Smooth muscle cell (in vitro differentiated cells): ENCODE measurements at regions not wholly inside any gene's neighbourhood (a gene's known extent, or its start where the extent isn't known, plus 50 kb on each side); places are given as distances from the start of the nearest gene placed in this dataset.

ENCODE experiments used
- DNase-seq: peaks from one replicate; lab custom pipeline; 2025; ENCODE audit not compliant: unreplicated experiment; lab: John Stamatoyannopoulos, UW
- H2AFZ ChIP-seq: fragments of 200-600 bp; sonication (generic); 2 replicates; pipeline ENCODE4 v1.6.0; 2016; ENCODE audit warnings: antibody characterized with exemption, low read depth, mild to moderate bottlenecking
- H3F3A ChIP-seq: fragments of 200-600 bp; sonication (generic); 2 replicates; pipeline ENCODE4 v1.6.0; 2017; ENCODE audit warnings: antibody characterized with exemption, low read depth
- H3K27ac ChIP-seq: fragments of 200-600 bp; sonication (generic); 2 replicates; pipeline ENCODE4 v1.5.1; 2016; ENCODE audit warnings: low read depth, mild to moderate bottlenecking
- H3K27me3 ChIP-seq: fragments of 200-600 bp; sonication (generic); 2 replicates; pipeline ENCODE4 v1.6.1; 2016; ENCODE audit warnings: low read depth, mild to moderate bottlenecking
- H3K36me3 ChIP-seq: fragments of 200-600 bp; sonication (generic); 2 replicates; pipeline ENCODE4 v1.5.1; 2016; ENCODE audit warnings: low read depth
- H3K4me1 ChIP-seq: fragments of 200-600 bp; sonication (generic); 2 replicates; pipeline ENCODE4 v1.5.1; 2016; ENCODE audit warnings: low read depth
- H3K4me2 ChIP-seq: fragments of 200-600 bp; sonication (generic); 2 replicates; pipeline ENCODE4 v1.6.0; 2016; ENCODE audit warnings: mild to moderate bottlenecking
- H3K4me3 ChIP-seq: fragments of 200-600 bp; sonication (generic); 2 replicates; pipeline ENCODE4 v1.5.1; 2016; ENCODE audit warnings: mild to moderate bottlenecking
- H3K79me2 ChIP-seq: fragments of 200-600 bp; sonication (generic); 2 replicates; pipeline ENCODE4 v1.6.0; 2016; ENCODE audit warnings: low read depth, mild to moderate bottlenecking
- H3K9ac ChIP-seq: fragments of 200-600 bp; sonication (generic); 2 replicates; pipeline ENCODE4 v1.6.0; 2016; ENCODE audit warnings: low read depth
- H3K9me3 ChIP-seq: fragments of 200-600 bp; sonication (generic); replicated peaks from 2 replicates; pipeline ENCODE4 v1.5.1; 2016; ENCODE audit warnings: low read depth
- H4K20me1 ChIP-seq: fragments of 200-600 bp; sonication (generic); 2 replicates; pipeline ENCODE4 v1.6.0; 2016; ENCODE audit warnings: low read depth
- CTCF ChIP-seq: fragments of 200-600 bp; sonication (generic); IDR thresholded peaks from 2 replicates; pipeline ENCODE4 v1.5.1; 2017; ENCODE audit warnings: borderline replicate concordance, mild to moderate bottlenecking, antibody characterized with exemption; ENCODE audit not compliant: insufficient read depth, poor library complexity, severe bottlenecking
- WGBS: methylation state at CpG from one replicate; pipeline ENCODE4 v1.1.7; 2016; ENCODE audit warnings: low lambda C conversion rate; 5-methylcytosine and 5-hydroxymethylcytosine counted together

DNA sequence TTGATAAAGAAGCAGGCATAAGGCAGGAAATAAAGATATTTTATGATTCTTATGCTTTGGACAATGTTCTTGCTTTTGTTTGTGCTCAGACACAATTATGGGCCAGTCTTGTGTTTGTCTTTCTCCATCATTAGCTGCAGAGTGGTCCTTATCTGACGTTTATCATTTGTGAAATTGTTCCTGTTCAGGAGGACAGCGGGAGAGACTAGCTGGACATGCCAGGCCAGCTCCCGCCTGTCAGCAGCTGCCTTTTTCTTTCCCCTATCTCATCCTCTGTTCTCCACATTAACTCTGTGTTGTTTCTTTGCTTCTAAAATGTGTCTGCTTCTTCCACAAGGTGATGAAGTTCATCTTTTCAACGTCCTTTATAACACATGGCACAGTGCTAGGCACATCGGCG is 333.5 kb downstream of the NPIPA8 start:
- H3K27ac ChIP-seq, result no peak overlapping the region
- WGBS, result 83% methylated on average over 6 of the region's 6 CpGs
- H2AFZ ChIP-seq, result no peak overlapping the region
- no peaks in the 10 kb centered on the region for H3K9me3 ChIP-seq
- no peaks in the 10 kb centered on the region for H3K36me3 ChIP-seq
- no peak for TF ChIP-seq CTCF
- DNase-seq, result no peak
- H3K4me3 ChIP-seq, result no peak overlapping the region
- no peak overlapping the region for H3K9ac ChIP-seq
- H4K20me1 ChIP-seq, result no peaks in the 10 kb centered on the region
- no peaks in the 10 kb centered on the region for H3K27me3 ChIP-seq
- H3K4me1 ChIP-seq, result no peaks in the 10 kb centered on the region
- H3K79me2 ChIP-seq, result no peaks in the 10 kb centered on the region
- H3K4me2 ChIP-seq, result no peak overlapping the region
- no peaks in the 10 kb centered on the region for H3F3A ChIP-seq

GRCh38 chr16:17998996-17999395 is 337.5 kb downstream of the NPIPA8 start:
- no peak overlapping the region for H3K4me3 ChIP-seq
- no peaks in the 10 kb centered on the region for H3F3A ChIP-seq
- DNase-seq, result no peak
- no peak overlapping the region for H3K9ac ChIP-seq
- H3K79me2 ChIP-seq, result no peaks in the 10 kb centered on the region
- no peak for TF ChIP-seq CTCF
- H4K20me1 ChIP-seq, result no peaks in the 10 kb centered on the region
- H3K4me2 ChIP-seq, result no peak overlapping the region
- no peaks in the 10 kb centered on the region for H3K36me3 ChIP-seq
- H3K9me3 ChIP-seq, result no peaks in the 10 kb centered on the region
- peaks cover 3% of the 10 kb centered on the region for H3K27me3 ChIP-seq
- H3K4me1 ChIP-seq, result no peaks in the 10 kb centered on the region
- no peak overlapping the region for H3K27ac ChIP-seq
- no peak overlapping the region for H2AFZ ChIP-seq
- WGBS, result 85% methylated on average over 6 of the region's 6 CpGs

DNA sequence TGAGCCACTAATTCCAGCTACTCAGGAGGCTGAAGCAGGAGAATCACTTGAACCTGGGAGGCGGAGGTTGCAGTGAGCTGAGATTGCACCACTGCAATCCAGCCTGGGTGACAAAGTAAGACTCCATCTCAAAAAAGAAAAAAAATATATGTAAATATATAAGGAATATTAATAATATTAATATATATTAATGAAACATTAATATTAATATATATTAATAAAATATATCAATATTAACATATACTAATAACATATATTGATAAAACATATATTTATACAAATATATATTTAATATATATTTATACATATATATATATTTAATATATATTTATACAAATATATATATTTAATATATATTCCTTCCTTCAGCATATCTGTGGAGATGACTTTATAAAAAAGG is 338.0 kb downstream of the NPIPA8 start:
- peaks cover 3% of the 10 kb centered on the region for H3K27me3 ChIP-seq
- no peaks in the 10 kb centered on the region for H3K36me3 ChIP-seq
- no peak overlapping the region for H3K4me3 ChIP-seq
- no peaks in the 10 kb centered on the region for H3K79me2 ChIP-seq
- no peak overlapping the region for H2AFZ ChIP-seq
- H3F3A ChIP-seq, result no peaks in the 10 kb centered on the region
- H3K4me1 ChIP-seq, result no peaks in the 10 kb centered on the region
- no peak for TF ChIP-seq CTCF
- 95% methylated on average over 1 of the region's 1 CpG for WGBS
- no peak overlapping the region for H3K4me2 ChIP-seq
- no peak overlapping the region for H3K9ac ChIP-seq
- no peak overlapping the region for H3K27ac ChIP-seq
- no peak for DNase-seq
- H3K9me3 ChIP-seq, result no peaks in the 10 kb centered on the region
- H4K20me1 ChIP-seq, result no peaks in the 10 kb centered on the region

DNA sequence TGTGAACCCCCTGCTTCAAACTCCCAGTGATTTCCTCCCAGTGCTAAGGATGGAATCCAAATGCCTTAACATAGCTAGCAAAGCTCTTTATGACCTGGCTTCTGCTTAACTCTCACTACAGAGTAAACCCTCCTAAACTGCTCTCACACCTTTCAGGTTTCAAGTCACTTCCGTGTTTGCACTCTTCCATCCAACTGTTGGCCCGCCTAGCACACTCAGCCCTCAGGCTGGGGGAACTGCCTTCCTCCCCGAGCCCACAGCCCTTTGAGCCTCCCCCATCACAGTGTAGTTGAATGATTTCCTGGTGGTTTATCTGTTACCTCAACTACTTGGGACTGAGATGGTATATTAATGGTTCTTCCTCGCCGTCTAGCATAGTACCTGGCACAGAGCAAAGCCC is 342.5 kb downstream of the NPIPA8 start:
- Histone ChIP-seq H3K27me3 (peaks cover 15% of the 10 kb centered on the region), H3K79me2 (no peaks in the 10 kb centered on the region), H3K4me1 (no peaks in the 10 kb centered on the region), H3K9ac (no peak overlapping the region), H3K27ac (no peak overlapping the region), H3K9me3 (no peaks in the 10 kb centered on the region), H3K4me2 (no peak overlapping the region), H2AFZ (no peak overlapping the region), H3F3A (no peaks in the 10 kb centered on the region), H4K20me1 (no peaks in the 10 kb centered on the region), H3K4me3 (no peak overlapping the region), H3K36me3 (no peaks in the 10 kb centered on the region)
- WGBS, result 75% methylated on average over 5 of the region's 5 CpGs
- no peak for DNase-seq
- TF ChIP-seq CTCF, result no peak
